HepG2 (cell line): ENCODE measurements at regions not wholly inside any gene's neighbourhood (a gene's known extent, or its start where the extent isn't known, plus 50 kb on each side); places are given as distances from the start of the nearest gene placed in this dataset.
A peak's percentile ranks its signal among the peaks of the same experiment; 100 is the strongest.

Source experiments
- ATAC-seq: fragments of 200-7000 bp; cut with Tn5 transposase; 3 replicates; pipeline ENCODE4 v1.9.1; 2020; ENCODE audit warnings: mild to moderate bottlenecking, moderate library complexity
- BruUV-seq: library from RNA; stranded (reverse); fragments of 400-500 nt; replicated peaks from 2 replicates; lab custom pipeline; 2021; lab: Mats Ljungman, UMichigan
- CTCF ChIA-PET: fragments of 300-600 bp; formaldehyde crosslinking; extraction: SDS; loops from one replicate; lab custom pipeline; 2021; ENCODE audit warnings: low total read pairs, inconsistent platforms, low intra/inter-chr PET ratio; lab: Yijun Ruan, JAX
- POLR2A ChIA-PET: fragments of 350-600 bp; sonication (Branson Sonifier 250); formaldehyde crosslinking; loops from one replicate; lab custom pipeline; 2020; ENCODE audit warnings: antibody characterized with exemption, inconsistent platforms; lab: Yijun Ruan, JAX
- DNase-seq: peaks from one replicate; pipeline ENCODE4 v3.0.0-alpha.2; 2015; ENCODE audit warnings: low spot score
- FAIRE-seq: peaks from 3 replicates; lab custom pipeline; 2011; peaks lifted over from hg19 to GRCh38; lab: Jason Lieb, UNC
- H2AFZ ChIP-seq: one replicate; pipeline ENCODE4 v1.6.1; 2011; ENCODE audit warnings: low read length, inconsistent platforms
- H3K27ac ChIP-seq: fragments of 300-600 bp; 3 replicates; pipeline ENCODE4 v1.8.0; 2011; ENCODE audit warnings: mixed run types, mild to moderate bottlenecking, mixed read lengths, low read length, inconsistent platforms; ENCODE audit not compliant: insufficient read depth; ENCODE audit errors: extremely low read length
- H3K27me3 ChIP-seq, 2 experiments: fragments of 200-600 bp in 1 of 2; 2 replicates in 1 of 2; 3 replicates in 1 of 2; pipeline versions ENCODE4 v1.6.0 to v1.8.0; 2011; ENCODE audit warnings: low read length in 2 of 2, mild to moderate bottlenecking in 2 of 2, moderate library complexity in 2 of 2, inconsistent platforms in 1 of 2; ENCODE audit not compliant: insufficient read depth in 2 of 2, control insufficient read depth in 1 of 2
- H3K36me3 ChIP-seq, 2 experiments: fragments of 200-600 bp in 1 of 2; replicated peaks in 1 of 2; 2 replicates in 1 of 2; 3 replicates in 1 of 2; pipeline versions ENCODE4 v1.5.1 to v1.8.0; 2011; ENCODE audit warnings: low read length in 2 of 2, inconsistent platforms in 1 of 2; ENCODE audit not compliant: insufficient read depth in 2 of 2, control insufficient read depth in 1 of 2
- H3K4me1 ChIP-seq: 2 replicates; pipeline ENCODE4 v1.5.1; 2012; ENCODE audit warnings: low read length, inconsistent platforms; ENCODE audit not compliant: insufficient read depth
- H3K4me2 ChIP-seq: 2 replicates; pipeline ENCODE4 v1.6.0; 2011; ENCODE audit warnings: low read depth, low read length, inconsistent platforms
- H3K4me3 ChIP-seq, 3 experiments: fragments of 200-600 bp in 1 of 3; sonication (generic), shearing (Covaris generic) in 1 of 3; replicated peaks in 1 of 3; 2 replicates each; pipeline ENCODE4 v1.5.1; 2011 to 2016; ENCODE audit warnings: low read length in 3 of 3, inconsistent platforms in 2 of 3, low read depth in 2 of 3, mild to moderate bottlenecking in 2 of 3, control low read depth in 1 of 3, mixed read lengths in 1 of 3; ENCODE audit not compliant: insufficient read depth in 1 of 3
- H3K79me2 ChIP-seq: one replicate; pipeline ENCODE4 v1.6.1; 2011; ENCODE audit warnings: low read length, inconsistent platforms; ENCODE audit not compliant: insufficient read depth
- H3K9ac ChIP-seq: 2 replicates; pipeline ENCODE4 v1.6.0; 2011; ENCODE audit warnings: mild to moderate bottlenecking, low read depth, low read length, inconsistent platforms; ENCODE audit not compliant: insufficient read depth
- H3K9me3 ChIP-seq: 2 replicates; pipeline ENCODE4 v1.5.1; 2012; ENCODE audit warnings: mild to moderate bottlenecking, low read length
- H4K20me1 ChIP-seq: 2 replicates; pipeline ENCODE4 v1.6.0; 2011; ENCODE audit warnings: inconsistent platforms, mild to moderate bottlenecking, low read length, moderate library complexity; ENCODE audit not compliant: insufficient read depth
- CBX2 ChIP-seq, 2 experiments: fragments of 200-600 bp in 1 of 2; sonication (generic); formaldehyde crosslinking in 1 of 2; IDR thresholded peaks; 2 replicates each; pipeline versions ENCODE4 v1.7.0 to v1.8.1; 2018 to 2022; ENCODE audit warnings: low read depth in 2 of 2, low read length in 1 of 2, mild to moderate bottlenecking in 1 of 2, missing genetic modification reagents in 1 of 2
- CTCF ChIP-seq: sonication (generic); formaldehyde crosslinking; IDR thresholded peaks from 2 replicates; pipeline ENCODE4 v1.5.0; 2020; ENCODE audit warnings: mild to moderate bottlenecking, missing genetic modification reagents, moderate library complexity
- GTF2F1 ChIP-seq: fragments of 150-350 bp; IDR thresholded peaks from 2 replicates; pipeline ENCODE4 v1.6.1; 2014; ENCODE audit warnings: low read length
- IRF9 ChIP-seq: sonication (generic); formaldehyde crosslinking; IDR thresholded peaks from 2 replicates; pipeline ENCODE4 v1.8.0; 2022; ENCODE audit warnings: missing genetic modification reagents, mild to moderate bottlenecking, borderline replicate concordance
- MIER2 ChIP-seq: IDR thresholded peaks from 2 replicates; pipeline ENCODE4 v1.6.1; 2016; ENCODE audit warnings: missing biosample characterization, missing genetic modification reagents
- SALL1 ChIP-seq: sonication (generic); formaldehyde crosslinking; IDR thresholded peaks from 2 replicates; pipeline ENCODE4 v1.8.0; 2022; ENCODE audit warnings: mild to moderate bottlenecking, missing genetic modification reagents
- SOX6 ChIP-seq, 2 experiments: fragments of 450-650 bp in 1 of 2; sonication (generic) in 1 of 2; formaldehyde crosslinking in 1 of 2; IDR thresholded peaks; 2 replicates each; pipeline versions ENCODE4 v1.4.0 to v1.6.1; 2017 to 2020; ENCODE audit warnings: antibody characterized with exemption in 1 of 2, mild to moderate bottlenecking in 1 of 2, missing genetic modification reagents in 1 of 2
- ZNF124 ChIP-seq: sonication (generic); formaldehyde crosslinking; IDR thresholded peaks from 2 replicates; pipeline ENCODE4 v1.4.0; 2020; ENCODE audit warnings: missing genetic modification reagents
- ZNF274 ChIP-seq: sonication (generic); formaldehyde crosslinking; IDR thresholded peaks from 2 replicates; pipeline ENCODE4 v1.5.1; 2020; ENCODE audit warnings: mild to moderate bottlenecking, missing genetic modification reagents
- ZNF3 ChIP-seq: IDR thresholded peaks from 2 replicates; pipeline ENCODE4 v1.7.0; 2017; ENCODE audit warnings: inconsistent platforms
- ZNF629 ChIP-seq: sonication (generic); formaldehyde crosslinking; conservative IDR thresholded peaks from 2 replicates; pipeline ENCODE4 v1.5.0; 2020; ENCODE audit warnings: missing genetic modification reagents
- ZNF709 ChIP-seq: sonication (generic); formaldehyde crosslinking; IDR thresholded peaks from 2 replicates; pipeline ENCODE4 v1.5.0; 2020; ENCODE audit warnings: mild to moderate bottlenecking, missing genetic modification reagents
- ZNF781 ChIP-seq: sonication (generic); formaldehyde crosslinking; IDR thresholded peaks from 2 replicates; pipeline ENCODE4 v1.5.1; 2020; ENCODE audit warnings: borderline replicate concordance, mild to moderate bottlenecking, missing genetic modification reagents; ENCODE audit errors: not compliant biosample characterization
- WGBS: methylation state at CpG from one replicate; pipeline ENCODE4 v1.1.6; 2017; ENCODE audit warnings: low lambda C conversion rate; 5-methylcytosine and 5-hydroxymethylcytosine counted together
- in situ Hi-C: cut with HindIII; loops from 2 replicates; pipeline ENCODE4 v1.10.0; 2017; ENCODE audit warnings: low pct_unique_long_range_greater_than_20kb; ENCODE audit not compliant: extremely low pct_ligation_motif_present
- intact Hi-C: fragments of 100-400 bp; cut with micrococcal nuclease; formaldehyde crosslinking; loops from one replicate; pipeline ENCODE4 v1.10.0; 2022; ENCODE audit not compliant: unreplicated experiment

- BruUV-seq: no TSS peak
- 0% methylated on average over 7 of the region's 14 CpGs for WGBS
- ATAC-seq: peak; percentile 20
- no peaks in the 10 kb centered on the region for H4K20me1 ChIP-seq
- CTCF ChIA-PET: no interaction called here
- H3K4me1 ChIP-seq: peaks cover 34% of the 10 kb centered on the region
- DNase-seq: no peak
- POLR2A ChIA-PET: interaction anchor here (0.8 to 1.0 kb wide), 3 partner anchors 51 to 190 kb away, joined by 3 to 6 read pairs (median 3); partner anchors contain the start of genes DNAI7 and ETFRF1
- no peaks in the 10 kb centered on the region for H3K79me2 ChIP-seq
- no peak overlapping the region for H3K27ac ChIP-seq
- intact Hi-C loops (no loop called here), in situ Hi-C loops (no loop called here)
- no peaks in the 10 kb centered on the region for H3K36me3 ChIP-seq
- no peak overlapping the region for H2AFZ ChIP-seq
- H3K9me3 ChIP-seq: no peaks in the 10 kb centered on the region
- peak overlapping the region; percentile 62 to 75 (median 75); a peak in 5 of 6 replicates for H3K4me3 ChIP-seq
- peak overlapping the region; percentile 99 for H3K4me2 ChIP-seq
- peaks cover 7 to 30% of the 10 kb centered on the region in 2 experiments for H3K27me3 ChIP-seq
- peak overlapping the region; percentile 90; the same call in 1 of the 2 replicates for H3K9ac ChIP-seq
- peak; percentile 8 for FAIRE-seq
- 0 out of 2 replicates have a peak, but pooled peaks have one; percentile 10 for TF ChIP-seq ZNF274 (CRISPR knock-in tag)
- no peak for TF ChIP-seq CTCF (CRISPR knock-in tag)
- TF ChIP-seq SOX6 (IDR thresholded peaks at IDR 0.05): no peak
- TF ChIP-seq SOX6 (CRISPR knock-in tag; IDR thresholded peaks at IDR 0.05): peak; percentile 20; the same call in 1 of the 2 replicates
- TF ChIP-seq, all 625 proteins: peak for 2
Measured at GRCh38 chr12:25384893-25385248, 134.1 kb upstream of the KRAS start.

- POLR2A ChIA-PET: interaction anchor here (0.9 to 1.0 kb wide), 2 partner anchors 108 to 189 kb away, joined by 3 to 6 read pairs; partner anchors contain the start of genes DNAI7 and ETFRF1
- no peak overlapping the region for H3K27ac ChIP-seq
- no peaks in the 10 kb centered on the region for H3K9me3 ChIP-seq
- H3K27me3 ChIP-seq: peaks cover 7 to 30% of the 10 kb centered on the region in 2 experiments
- H3K4me2 ChIP-seq: peak overlapping the region; percentile 99
- peak overlapping the region; percentile 90; the same call in 1 of the 2 replicates for H3K9ac ChIP-seq
- H4K20me1 ChIP-seq: no peaks in the 10 kb centered on the region
- ATAC-seq: peak; percentile 4
- FAIRE-seq: no peak
- DNase-seq: peak; percentile 3
- H3K4me3 ChIP-seq: peak overlapping the region in 1 of 3 experiments; percentile 75; a peak in 2 of 6 replicates
- CTCF ChIA-PET: no interaction called here
- H3K4me1 ChIP-seq: peaks cover 34% of the 10 kb centered on the region
- BruUV-seq: no TSS peak
- in situ Hi-C loops: no loop called here
- 26% methylated on average over 17 of the region's 18 CpGs for WGBS
- H3K79me2 ChIP-seq: no peaks in the 10 kb centered on the region
- no peaks in the 10 kb centered on the region for H3K36me3 ChIP-seq
- H2AFZ ChIP-seq: no peak overlapping the region
- intact Hi-C loops: no loop called here
- TF ChIP-seq ZNF3 (CRISPR knock-in tag): 0 out of 2 replicates have a peak, but pooled peaks have one; percentile 14
- no peak for TF ChIP-seq MIER2 (CRISPR knock-in tag)
- 0 out of 2 replicates have a peak, but pooled peaks have one; percentile 1 for TF ChIP-seq IRF9
- TF ChIP-seq ZNF781 (CRISPR knock-in tag): no peak
- no peak for TF ChIP-seq SALL1 (CRISPR knock-in tag)
- TF ChIP-seq ZNF709 (CRISPR knock-in tag): no peak
- TF ChIP-seq CBX2 (IDR thresholded peaks at IDR 0.05; ENCODE audit: low read depth, low read length): peak; percentile 54; the same call in 1 of the 2 replicates
- TF ChIP-seq CBX2 (CRISPR knock-in tag; IDR thresholded peaks at IDR 0.05; ENCODE audit: low read depth): no peak
- no peak for TF ChIP-seq ZNF124 (CRISPR knock-in tag)
- TF ChIP-seq ZNF629 (CRISPR knock-in tag): peak; percentile 62
- 0 out of 2 replicates have a peak, but pooled peaks have one; percentile 18 for TF ChIP-seq GTF2F1
Measured at GRCh38 chr12:25384038-25384892, 133.5 kb upstream of the KRAS start.
